Astrocyte of the spinal cord (primary cell): ENCODE measurements at regions not wholly inside any gene's neighbourhood (a gene's known extent, or its start where the extent isn't known, plus 50 kb on each side); places are given as distances from the start of the nearest gene placed in this dataset.

Experiments
- DNase-seq: peaks from one replicate; pipeline ENCODE4 v3.0.0; 2011; ENCODE audit warnings: low read depth, low spot score
- H3K4me3 ChIP-seq: 2 replicates; pipeline ENCODE4 v1.5.1; 2011; ENCODE audit warnings: low read depth, mild to moderate bottlenecking, low read length, moderate library complexity
- in situ Hi-C: cut with HindIII; loops from 2 replicates; pipeline ENCODE4 v1.10.0; 2017; ENCODE audit warnings: low sequenced_read_pairs
- TF ChIP-seq, protein P1 (sequence below): IDR thresholded peaks from 2 replicates; pipeline ENCODE4 v1.5.1; 2012; ENCODE audit warnings: low read depth, mild to moderate bottlenecking, low read length, inconsistent platforms

DNA sequence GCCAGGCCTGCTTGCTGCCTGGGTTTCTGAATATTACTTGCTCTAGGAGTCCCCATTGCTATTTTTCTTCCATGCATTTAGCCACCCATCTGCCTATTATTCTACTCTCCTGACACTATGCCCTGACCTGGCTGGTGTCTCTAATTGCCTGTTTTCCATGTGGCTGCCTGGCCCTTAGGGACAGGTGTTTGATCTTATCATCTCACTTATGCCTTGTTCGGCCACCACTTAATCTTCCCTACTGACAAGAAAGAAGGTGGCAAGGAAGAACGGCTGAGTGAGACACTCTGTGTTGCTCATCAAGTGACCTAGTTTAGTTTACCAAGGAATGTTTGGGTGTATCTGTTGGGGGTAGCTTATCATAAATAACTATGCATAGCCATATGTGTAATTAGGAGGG, 50.4 kb upstream of the RAPH1 start:
- in situ Hi-C loops: no loop called here
- DNase-seq: no peak
- TF ChIP-seq, protein P1, sequence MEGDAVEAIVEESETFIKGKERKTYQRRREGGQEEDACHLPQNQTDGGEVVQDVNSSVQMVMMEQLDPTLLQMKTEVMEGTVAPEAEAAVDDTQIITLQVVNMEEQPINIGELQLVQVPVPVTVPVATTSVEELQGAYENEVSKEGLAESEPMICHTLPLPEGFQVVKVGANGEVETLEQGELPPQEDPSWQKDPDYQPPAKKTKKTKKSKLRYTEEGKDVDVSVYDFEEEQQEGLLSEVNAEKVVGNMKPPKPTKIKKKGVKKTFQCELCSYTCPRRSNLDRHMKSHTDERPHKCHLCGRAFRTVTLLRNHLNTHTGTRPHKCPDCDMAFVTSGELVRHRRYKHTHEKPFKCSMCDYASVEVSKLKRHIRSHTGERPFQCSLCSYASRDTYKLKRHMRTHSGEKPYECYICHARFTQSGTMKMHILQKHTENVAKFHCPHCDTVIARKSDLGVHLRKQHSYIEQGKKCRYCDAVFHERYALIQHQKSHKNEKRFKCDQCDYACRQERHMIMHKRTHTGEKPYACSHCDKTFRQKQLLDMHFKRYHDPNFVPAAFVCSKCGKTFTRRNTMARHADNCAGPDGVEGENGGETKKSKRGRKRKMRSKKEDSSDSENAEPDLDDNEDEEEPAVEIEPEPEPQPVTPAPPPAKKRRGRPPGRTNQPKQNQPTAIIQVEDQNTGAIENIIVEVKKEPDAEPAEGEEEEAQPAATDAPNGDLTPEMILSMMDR: no peak
- no peak overlapping the region for H3K4me3 ChIP-seq

DNA sequence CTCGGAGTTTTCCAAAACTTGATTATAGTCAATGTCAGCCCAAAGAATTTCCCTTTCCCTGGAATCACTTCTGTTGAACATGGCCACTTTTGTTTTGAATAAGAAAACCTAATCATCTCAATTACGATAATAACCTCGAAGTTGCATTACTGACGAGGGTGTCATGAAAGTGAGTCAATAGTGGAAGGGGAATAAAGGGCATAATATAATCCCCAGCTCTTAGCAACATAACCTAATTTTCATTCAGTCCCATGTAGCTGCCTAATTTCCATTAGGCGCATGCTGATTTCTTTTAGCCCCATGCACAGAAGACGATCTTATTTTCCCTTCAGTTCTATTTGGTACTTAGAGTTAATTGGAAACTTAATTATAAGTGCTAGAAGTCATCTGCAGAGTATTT, 51.1 kb upstream of the RAPH1 start:
- H3K4me3 ChIP-seq: no peak overlapping the region
- TF ChIP-seq, protein P1: no peak
- DNase-seq: no peak
- in situ Hi-C loops: no loop called here

DNA sequence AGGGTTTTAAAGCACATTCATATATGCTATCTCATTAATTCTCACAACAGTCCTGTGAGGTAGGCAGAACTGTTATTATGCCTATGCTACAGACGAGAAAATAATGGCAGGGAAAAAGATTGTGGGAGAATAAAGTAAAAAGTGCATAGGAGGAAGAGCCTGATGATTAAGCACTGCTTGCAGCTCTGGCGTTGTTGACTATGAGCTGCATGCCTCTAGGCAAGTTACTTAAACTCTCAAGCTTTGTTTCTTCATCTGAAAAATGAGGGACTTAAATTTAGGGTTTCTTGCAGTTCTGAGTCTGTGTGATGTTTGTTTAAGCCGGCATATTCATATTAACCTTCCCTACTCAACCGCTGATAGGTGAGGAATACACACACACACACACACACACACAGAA, 51.6 kb upstream of the RAPH1 start:
- no peak for DNase-seq
- TF ChIP-seq, protein P1: no peak
- no peak overlapping the region for H3K4me3 ChIP-seq
- in situ Hi-C loops: no loop called here

- DNase-seq: no peak
- in situ Hi-C loops: no loop called here
- no peak overlapping the region for H3K4me3 ChIP-seq
- TF ChIP-seq, protein P1: no peak
Measured at GRCh38 chr2:203590496-203590895, 55.4 kb upstream of the RAPH1 start.

GRCh38 chr2:203591642-203592041, 56.5 kb upstream of the RAPH1 start:
- no peak overlapping the region for H3K4me3 ChIP-seq
- TF ChIP-seq, protein P1: no peak
- DNase-seq: peak; percentile 54
- in situ Hi-C loops: no loop called here

- no peak for DNase-seq
- TF ChIP-seq, protein P1: no peak
- H3K4me3 ChIP-seq: no peak overlapping the region
- in situ Hi-C loops: no loop called here
Measured at GRCh38 chr2:203592470-203592869, 57.4 kb upstream of the RAPH1 start.

DNA sequence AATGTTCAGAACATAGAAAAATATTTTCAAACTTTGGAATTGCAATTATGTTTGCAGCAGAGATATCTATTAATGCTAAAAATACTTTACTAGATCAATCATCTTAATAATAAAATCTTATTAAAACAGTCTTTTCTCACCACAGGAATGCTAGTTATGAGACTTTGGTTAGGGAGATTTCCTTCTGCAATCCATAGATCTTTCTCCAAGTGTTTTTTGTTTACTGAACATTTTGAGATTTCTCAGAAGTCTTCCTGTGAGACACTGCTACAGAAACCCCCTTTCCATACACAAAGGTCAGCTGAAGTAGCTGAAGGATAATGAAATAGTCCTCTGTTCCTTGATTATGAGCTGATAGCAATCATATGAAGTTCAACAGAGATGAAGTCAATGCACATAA, 59.4 kb upstream of the RAPH1 start:
- H3K4me3 ChIP-seq: no peak overlapping the region
- peak; percentile 31 for DNase-seq
- TF ChIP-seq, protein P1: no peak
- in situ Hi-C loops: no loop called here
